Breast epithelium (tissue), 3 donors: ENCODE measurements at regions not wholly inside any gene's neighbourhood (a gene's known extent, or its start where the extent isn't known, plus 50 kb on each side); places are given as distances from the start of the nearest gene placed in this dataset.

Source experiments
- POLR2AphosphoS5 ChIP-seq, 3 donors: sonication (generic); formaldehyde crosslinking; IDR thresholded peaks; one replicate each; pipeline ENCODE4 v1.6.1; 2017; ENCODE audit warnings: antibody characterized with exemption in 3 of 3
- TF ChIP-seq, protein P1 (sequence below), 3 donors: fragments of 450-650 bp; IDR thresholded peaks; one replicate each; pipeline ENCODE4 v1.5.1; 2016 to 2017; ENCODE audit warnings: antibody characterized with exemption in 3 of 3, mild to moderate bottlenecking in 3 of 3, moderate library complexity in 3 of 3

DNA sequence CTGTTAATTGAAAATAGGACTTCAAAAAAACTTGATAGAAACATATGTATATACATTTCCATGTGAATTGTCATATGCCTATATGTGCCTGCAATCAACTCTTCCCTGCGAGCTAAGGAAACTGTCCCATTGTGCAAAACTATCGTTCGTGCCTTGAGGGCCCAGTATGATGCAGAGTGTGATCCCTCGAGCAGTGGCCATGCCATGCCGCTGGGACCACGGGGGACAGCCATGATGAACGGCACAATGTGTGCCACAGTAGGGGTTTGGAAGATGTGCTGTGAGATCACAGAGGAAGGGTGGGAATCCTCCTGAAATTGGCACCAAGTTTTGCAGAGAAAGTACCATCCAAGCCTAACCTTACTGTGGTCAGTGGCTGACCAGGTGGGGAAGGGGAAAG, 118.1 kb upstream of the SOX1 start:
- TF ChIP-seq, protein P1, sequence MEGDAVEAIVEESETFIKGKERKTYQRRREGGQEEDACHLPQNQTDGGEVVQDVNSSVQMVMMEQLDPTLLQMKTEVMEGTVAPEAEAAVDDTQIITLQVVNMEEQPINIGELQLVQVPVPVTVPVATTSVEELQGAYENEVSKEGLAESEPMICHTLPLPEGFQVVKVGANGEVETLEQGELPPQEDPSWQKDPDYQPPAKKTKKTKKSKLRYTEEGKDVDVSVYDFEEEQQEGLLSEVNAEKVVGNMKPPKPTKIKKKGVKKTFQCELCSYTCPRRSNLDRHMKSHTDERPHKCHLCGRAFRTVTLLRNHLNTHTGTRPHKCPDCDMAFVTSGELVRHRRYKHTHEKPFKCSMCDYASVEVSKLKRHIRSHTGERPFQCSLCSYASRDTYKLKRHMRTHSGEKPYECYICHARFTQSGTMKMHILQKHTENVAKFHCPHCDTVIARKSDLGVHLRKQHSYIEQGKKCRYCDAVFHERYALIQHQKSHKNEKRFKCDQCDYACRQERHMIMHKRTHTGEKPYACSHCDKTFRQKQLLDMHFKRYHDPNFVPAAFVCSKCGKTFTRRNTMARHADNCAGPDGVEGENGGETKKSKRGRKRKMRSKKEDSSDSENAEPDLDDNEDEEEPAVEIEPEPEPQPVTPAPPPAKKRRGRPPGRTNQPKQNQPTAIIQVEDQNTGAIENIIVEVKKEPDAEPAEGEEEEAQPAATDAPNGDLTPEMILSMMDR (IDR thresholded peaks at IDR 0.05), result no peak
- TF ChIP-seq POLR2AphosphoS5 (IDR thresholded peaks at IDR 0.05), result no peak
